GM18505 (cell line): ENCODE measurements at regions not wholly inside any gene's neighbourhood (a gene's known extent, or its start where the extent isn't known, plus 50 kb on each side); places are given as distances from the start of the nearest gene placed in this dataset.
A peak's percentile ranks its signal among the peaks of the same experiment; 100 is the strongest.
"Not testable (repeated sequence)": the region's sequence is repeated elsewhere in the genome, so short reads cannot be mapped to it uniquely, and the experiment has no call there.

Experiments used
- ATAC-seq: cut with Tn5 transposase; IDR thresholded peaks from one replicate; pipeline ENCODE4 v1.9.1; 2021; ENCODE audit not compliant: unreplicated experiment
- POLR2A ChIP-seq: IDR thresholded peaks from 4 replicates; pipeline ENCODE4 v1.6.1; 2011; ENCODE audit warnings: borderline replicate concordance; ENCODE audit not compliant: insufficient read depth, insufficient read length; ENCODE audit errors: extremely low read depth

GRCh38 chr2:14884651-14885050 is 252.1 kb downstream of the LRATD1 start:
- no peak for ATAC-seq
- no peak for TF ChIP-seq POLR2A

- no peak for TF ChIP-seq POLR2A
- no peak for ATAC-seq
These were observed 259.0 kb downstream of the LRATD1 start for GRCh38 chr2:14891546-14891945.

GRCh38 chr2:14896330-14897030 is 264.0 kb downstream of the LRATD1 start:
- ATAC-seq: no peak
- no peak for TF ChIP-seq POLR2A

GRCh38 chr2:14899621-14900414 is 267.3 kb downstream of the LRATD1 start:
- ATAC-seq: no peak
- TF ChIP-seq POLR2A: no peak

- no peak for TF ChIP-seq POLR2A
- no peak for ATAC-seq
These were observed 269.2 kb downstream of the LRATD1 start for GRCh38 chr2:14901737-14902136.

GRCh38 chr2:14902953-14903352 is 270.4 kb downstream of the LRATD1 start:
- no peak for ATAC-seq
- no peak for TF ChIP-seq POLR2A

- ATAC-seq: peak; percentile 99
- TF ChIP-seq POLR2A: no peak
These were observed 271.3 kb downstream of the LRATD1 start for GRCh38 chr2:14903709-14904374.

- ATAC-seq: not testable (repeated sequence)
These were observed 271.9 kb downstream of the LRATD1 start for GRCh38 chr2:14904378-14904777.

- ATAC-seq: no peak
- TF ChIP-seq POLR2A: no peak
These were observed 273.1 kb downstream of the LRATD1 start for GRCh38 chr2:14905571-14905970.

- ATAC-seq: no peak
These were observed 274.6 kb downstream of the LRATD1 start for GRCh38 chr2:14907014-14907612.

GRCh38 chr2:14909795-14910194 is 277.3 kb downstream of the LRATD1 start:
- TF ChIP-seq POLR2A: no peak
- ATAC-seq: no peak

More at GRCh38 chr2:14907014-14907612, 274.6 kb downstream of the LRATD1 start:
- TF ChIP-seq POLR2A: no peak

- no peak for ATAC-seq
- TF ChIP-seq POLR2A: no peak
These were observed 278.1 kb downstream of the LRATD1 start for GRCh38 chr2:14910654-14911053.

- ATAC-seq: no peak
- TF ChIP-seq POLR2A: no peak
These were observed 283.5 kb downstream of the LRATD1 start for GRCh38 chr2:14915983-14916382.

- no peak for ATAC-seq
- TF ChIP-seq POLR2A: no peak
These were observed 291.5 kb downstream of the LRATD1 start for GRCh38 chr2:14923820-14924580.
